Lower lobe of right lung (tissue), 2 donors: ENCODE measurements at regions not wholly inside any gene's neighbourhood (a gene's known extent, or its start where the extent isn't known, plus 50 kb on each side); places are given as distances from the start of the nearest gene placed in this dataset.
A peak's percentile ranks its signal among the peaks of the same experiment; 100 is the strongest.

ENCODE experiments used
- ATAC-seq, 2 donors: fragments of 200-7000 bp; cut with Tn5 transposase; one replicate each; pipeline ENCODE4 v1.9.1; 2020 to 2022; ENCODE audit warnings: mild to moderate bottlenecking in 2 of 2, moderate library complexity in 2 of 2
- DNase-seq: peaks from one replicate; pipeline ENCODE4 v3.0.0-alpha.2; 2020
- H3K27ac ChIP-seq: fragments of 200-600 bp; one replicate; pipeline ENCODE4 v1.8.0; 2022
- H3K27me3 ChIP-seq: fragments of 200-600 bp; one replicate; pipeline ENCODE4 v1.8.0; 2022; ENCODE audit warnings: low read depth
- H3K36me3 ChIP-seq: fragments of 200-600 bp; one replicate; pipeline ENCODE4 v1.8.0; 2022; ENCODE audit warnings: mild to moderate bottlenecking
- H3K4me1 ChIP-seq: fragments of 200-600 bp; one replicate; pipeline ENCODE4 v1.8.0; 2022
- H3K4me3 ChIP-seq: fragments of 200-600 bp; one replicate; pipeline ENCODE4 v1.8.0; 2022; ENCODE audit warnings: mild to moderate bottlenecking
- H3K9me3 ChIP-seq: fragments of 200-600 bp; one replicate; pipeline ENCODE4 v1.8.0; 2022
- intact Hi-C: fragments of 100-400 bp; cut with DNase I; formaldehyde crosslinking; loops from one replicate; pipeline ENCODE4 v1.11.0; 2022
- TF ChIP-seq, protein P1 (sequence below): fragments of 200-600 bp; IDR thresholded peaks from one replicate; pipeline ENCODE4 v1.8.0; 2022; ENCODE audit warnings: antibody characterized with exemption, mild to moderate bottlenecking
- donor health status: DM: no; HTN: yes; CAD: no; lungs with severe emphysema.

DNA sequence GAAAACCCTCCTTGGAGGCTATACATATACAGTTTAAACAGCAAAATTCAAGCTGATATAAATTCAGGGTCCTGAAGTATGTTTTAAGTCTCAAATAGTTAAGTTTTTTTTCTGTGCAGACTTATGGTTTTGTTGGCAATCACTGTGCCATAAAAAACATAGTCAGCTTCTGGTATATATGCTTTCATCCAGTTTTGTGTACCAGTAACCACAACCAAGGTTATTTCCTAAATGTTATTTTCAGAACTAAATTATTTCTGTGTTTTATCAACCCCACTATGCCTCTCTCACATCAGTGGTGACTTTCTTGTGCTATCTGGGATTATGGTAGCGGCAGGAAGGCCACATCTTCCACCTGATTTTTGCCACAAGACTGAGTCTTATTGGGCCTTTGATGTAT, 107.7 kb upstream of the SMARCA2 start:
- H3K27ac ChIP-seq = no peak overlapping the region
- ATAC-seq (no peak), DNase-seq (no peak)
- H3K9me3 ChIP-seq = peaks cover 21% of the 10 kb centered on the region
- H3K4me3 ChIP-seq = no peak overlapping the region
- intact Hi-C loops = no loop called here
- no peaks in the 10 kb centered on the region for H3K36me3 ChIP-seq
- no peaks in the 10 kb centered on the region for H3K4me1 ChIP-seq
- TF ChIP-seq, protein P1, sequence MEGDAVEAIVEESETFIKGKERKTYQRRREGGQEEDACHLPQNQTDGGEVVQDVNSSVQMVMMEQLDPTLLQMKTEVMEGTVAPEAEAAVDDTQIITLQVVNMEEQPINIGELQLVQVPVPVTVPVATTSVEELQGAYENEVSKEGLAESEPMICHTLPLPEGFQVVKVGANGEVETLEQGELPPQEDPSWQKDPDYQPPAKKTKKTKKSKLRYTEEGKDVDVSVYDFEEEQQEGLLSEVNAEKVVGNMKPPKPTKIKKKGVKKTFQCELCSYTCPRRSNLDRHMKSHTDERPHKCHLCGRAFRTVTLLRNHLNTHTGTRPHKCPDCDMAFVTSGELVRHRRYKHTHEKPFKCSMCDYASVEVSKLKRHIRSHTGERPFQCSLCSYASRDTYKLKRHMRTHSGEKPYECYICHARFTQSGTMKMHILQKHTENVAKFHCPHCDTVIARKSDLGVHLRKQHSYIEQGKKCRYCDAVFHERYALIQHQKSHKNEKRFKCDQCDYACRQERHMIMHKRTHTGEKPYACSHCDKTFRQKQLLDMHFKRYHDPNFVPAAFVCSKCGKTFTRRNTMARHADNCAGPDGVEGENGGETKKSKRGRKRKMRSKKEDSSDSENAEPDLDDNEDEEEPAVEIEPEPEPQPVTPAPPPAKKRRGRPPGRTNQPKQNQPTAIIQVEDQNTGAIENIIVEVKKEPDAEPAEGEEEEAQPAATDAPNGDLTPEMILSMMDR = no peak
- no peaks in the 10 kb centered on the region for H3K27me3 ChIP-seq

DNA sequence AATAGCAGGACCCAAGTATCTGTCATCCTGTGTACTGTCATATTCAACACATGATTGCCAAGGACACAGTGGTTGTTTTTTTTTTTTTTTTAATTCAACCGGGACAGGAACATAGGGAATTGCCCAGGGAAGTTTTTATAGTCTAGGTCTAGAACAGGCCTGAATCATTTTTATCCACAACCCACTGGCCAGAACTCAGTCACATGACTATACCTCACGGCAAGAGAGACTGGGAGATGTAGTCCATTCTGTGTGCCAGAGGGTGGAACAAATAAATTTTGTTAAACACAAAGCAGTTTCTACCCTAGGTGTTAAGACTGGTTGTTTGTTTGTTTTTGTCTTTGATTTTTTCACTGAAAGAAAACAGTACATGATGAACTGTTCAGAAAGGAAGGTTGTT, 105.8 kb upstream of the SMARCA2 start:
- peaks cover 5% of the 10 kb centered on the region for H3K9me3 ChIP-seq
- TF ChIP-seq, protein P1 = no peak
- no peaks in the 10 kb centered on the region for H3K27me3 ChIP-seq
- H3K4me3 ChIP-seq = no peak overlapping the region
- no peak for ATAC-seq
- intact Hi-C loops = no loop called here
- H3K36me3 ChIP-seq = no peaks in the 10 kb centered on the region
- no peak for DNase-seq
- no peak overlapping the region for H3K27ac ChIP-seq
- H3K4me1 ChIP-seq = no peaks in the 10 kb centered on the region

DNA sequence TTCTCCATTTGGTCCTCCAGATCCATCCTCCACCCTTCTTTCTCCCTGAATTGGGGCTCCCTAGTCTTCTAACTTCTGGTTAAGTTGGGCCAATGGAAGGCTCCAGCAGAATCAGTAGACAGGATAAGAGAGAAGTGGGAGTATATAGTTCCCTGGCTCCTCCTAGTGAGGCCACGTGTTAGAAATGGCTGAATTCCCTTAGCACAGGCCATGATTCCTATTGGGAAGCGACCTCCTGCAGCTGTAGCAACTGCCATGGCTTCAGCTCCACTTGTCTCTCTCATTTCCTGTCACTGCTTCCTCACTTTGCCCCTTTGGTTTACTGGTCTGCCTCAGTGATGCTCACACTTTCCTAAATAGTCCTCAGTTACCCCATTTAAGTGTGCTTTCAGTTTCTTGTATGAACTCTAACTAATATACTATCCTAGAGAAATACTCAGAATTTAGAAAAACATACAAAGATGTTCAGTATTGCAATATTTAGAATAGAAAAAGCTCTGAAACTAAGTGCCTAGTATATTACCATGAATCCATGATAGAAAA, 104.8 kb upstream of the SMARCA2 start:
- DNase-seq = no peak
- Histone ChIP-seq H3K4me1 (no peaks in the 10 kb centered on the region), H3K27me3 (no peaks in the 10 kb centered on the region), H3K36me3 (no peaks in the 10 kb centered on the region), H3K27ac (no peak overlapping the region), H3K4me3 (no peak overlapping the region), H3K9me3 (no peaks in the 10 kb centered on the region)
- no peak for ATAC-seq
- TF ChIP-seq, protein P1 = no peak
- intact Hi-C loops = no loop called here

DNA sequence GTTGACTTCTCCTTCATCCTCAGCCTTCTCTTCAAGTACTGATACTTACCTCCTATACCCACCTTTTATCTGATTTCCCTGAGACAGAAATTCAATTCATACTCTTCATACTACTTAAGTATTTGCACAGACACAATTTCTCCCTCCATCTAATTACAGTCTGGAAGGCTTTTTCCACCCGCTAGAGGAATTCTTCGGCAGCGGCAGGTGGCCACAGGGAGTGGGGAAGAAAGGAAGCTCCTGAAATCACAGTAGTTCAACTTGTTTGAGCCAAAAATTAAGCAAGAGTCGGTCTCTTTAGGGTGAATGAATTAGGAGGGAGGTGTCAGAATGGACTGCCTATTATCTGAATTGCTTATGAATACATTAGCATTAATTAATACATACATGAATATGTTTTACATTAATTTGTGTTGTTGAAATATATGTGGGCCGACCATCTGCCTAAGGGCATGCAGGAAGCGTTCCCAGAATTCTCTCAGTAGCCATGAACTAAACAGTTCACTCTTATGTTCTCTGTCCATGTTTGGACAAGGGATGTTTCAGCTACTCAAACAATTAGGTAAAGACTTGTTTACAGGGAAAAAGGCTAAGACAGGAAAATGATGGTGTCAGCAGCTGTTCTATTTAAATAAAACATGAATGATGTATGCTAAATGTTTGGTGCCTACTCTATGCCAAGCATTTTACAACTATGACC, 101.4 kb upstream of the SMARCA2 start:
- Histone ChIP-seq H3K36me3 (no peaks in the 10 kb centered on the region), H3K27ac (no peak overlapping the region), H3K4me3 (no peak overlapping the region), H3K4me1 (no peaks in the 10 kb centered on the region), H3K9me3 (no peaks in the 10 kb centered on the region), H3K27me3 (no peaks in the 10 kb centered on the region)
- intact Hi-C loops = no loop called here
- DNase-seq = no peak
- TF ChIP-seq, protein P1 = no peak
- no peak for ATAC-seq

DNA sequence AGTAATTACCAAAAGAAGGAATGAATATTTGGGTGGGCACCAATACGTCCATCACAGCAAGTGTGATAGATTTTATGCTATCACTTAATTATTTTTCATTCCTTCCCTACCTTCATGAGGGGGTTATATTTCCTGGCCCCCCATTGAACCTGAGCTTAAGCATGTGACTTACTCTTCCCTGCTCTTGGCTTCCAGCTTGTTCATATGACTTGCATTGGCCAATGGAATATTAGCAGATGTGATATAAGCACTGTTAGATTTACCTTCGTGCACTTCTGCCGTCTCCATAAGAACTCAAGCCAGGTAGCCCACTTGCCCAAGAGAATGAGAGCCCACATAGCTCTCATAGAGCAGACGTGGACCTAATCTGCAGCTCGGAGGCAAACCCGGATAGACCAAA, 99.1 kb upstream of the SMARCA2 start:
- Histone ChIP-seq H3K4me1 (no peaks in the 10 kb centered on the region), H3K36me3 (no peaks in the 10 kb centered on the region), H3K9me3 (no peaks in the 10 kb centered on the region), H3K27ac (no peak overlapping the region), H3K27me3 (no peaks in the 10 kb centered on the region), H3K4me3 (peak overlapping the region; percentile 21)
- DNase-seq (no peak), ATAC-seq (no peak)
- TF ChIP-seq, protein P1 = no peak
- intact Hi-C loops = no loop called here
